HG03439 (cell line): ENCODE measurements at regions not wholly inside any gene's neighbourhood (a gene's known extent, or its start where the extent isn't known, plus 50 kb on each side); places are given as distances from the start of the nearest gene placed in this dataset.
"Not testable (repeated sequence)": the region's sequence is repeated elsewhere in the genome, so short reads cannot be mapped to it uniquely, and the experiment has no call there.

Source experiments
- ATAC-seq: cut with Tn5 transposase; IDR thresholded peaks from one replicate; pipeline ENCODE4 v1.9.1; 2021; ENCODE audit warnings: mild to moderate bottlenecking, moderate library complexity; ENCODE audit not compliant: unreplicated experiment

- ATAC-seq: no peak
Measured at GRCh38 chr3:35849496-35849895, 210.2 kb downstream of the ARPP21 start.

DNA sequence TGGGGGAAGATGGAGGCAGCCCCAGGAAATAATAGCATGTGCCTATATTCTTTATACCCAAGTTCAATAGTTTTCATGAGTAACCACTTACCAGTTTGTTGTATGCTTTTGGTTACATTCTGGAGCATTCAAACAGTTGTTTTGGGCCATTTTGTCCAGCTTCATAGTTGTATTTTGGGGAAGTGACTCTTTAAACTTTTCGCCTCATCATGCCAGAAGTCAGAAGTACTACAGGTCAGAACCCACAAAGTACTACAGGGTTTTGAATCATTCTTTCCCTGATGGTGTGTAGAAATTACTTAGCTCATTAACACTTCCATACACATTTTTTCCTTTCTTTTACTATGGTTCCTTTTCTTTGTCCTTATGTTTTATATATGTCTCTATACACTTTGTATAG is 210.6 kb downstream of the ARPP21 start:
- no peak for ATAC-seq

GRCh38 chr3:35857004-35857403 is 217.7 kb downstream of the ARPP21 start:
- ATAC-seq: peak; percentile 77

DNA sequence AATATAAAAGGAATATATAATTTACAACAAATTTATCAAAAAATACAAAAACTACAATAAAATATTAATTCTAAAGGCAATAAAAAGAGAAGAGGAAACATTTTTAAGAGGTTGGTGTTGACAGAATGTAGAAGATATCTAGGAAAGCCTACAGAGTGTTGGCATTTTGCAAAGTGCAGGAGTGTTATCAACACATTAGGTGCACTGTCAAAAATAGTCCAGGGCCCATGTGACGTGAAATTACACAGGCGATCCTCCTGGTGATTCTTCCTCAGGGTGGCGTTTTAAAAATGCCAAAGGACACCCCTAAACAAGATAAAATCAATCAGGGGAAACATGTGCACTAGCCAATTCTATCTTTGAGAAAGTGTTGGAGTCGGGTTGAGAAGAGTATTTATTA is 222.7 kb downstream of the ARPP21 start:
- ATAC-seq: no peak

- ATAC-seq: no peak
Measured at GRCh38 chr3:35864871-35865270, 225.5 kb downstream of the ARPP21 start.

DNA sequence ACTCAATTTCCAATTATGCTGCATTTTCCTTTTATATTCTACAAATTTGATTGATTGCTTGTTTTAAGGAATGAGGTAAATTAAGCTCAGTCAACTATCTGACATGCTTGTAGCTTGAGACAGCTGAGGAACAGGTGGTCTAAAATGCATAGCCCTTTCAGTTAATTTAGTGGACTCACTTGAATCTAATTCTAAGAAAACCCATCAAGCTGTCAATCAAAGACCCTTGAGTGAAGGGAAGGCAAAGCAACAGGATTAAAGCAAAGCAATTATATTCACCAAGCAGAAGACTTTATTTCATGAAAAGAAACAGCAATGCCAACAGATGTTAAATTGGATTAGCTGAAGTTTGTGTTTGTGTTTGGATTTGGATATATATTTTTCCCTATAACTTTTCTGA is 228.5 kb downstream of the ARPP21 start:
- ATAC-seq: no peak

DNA sequence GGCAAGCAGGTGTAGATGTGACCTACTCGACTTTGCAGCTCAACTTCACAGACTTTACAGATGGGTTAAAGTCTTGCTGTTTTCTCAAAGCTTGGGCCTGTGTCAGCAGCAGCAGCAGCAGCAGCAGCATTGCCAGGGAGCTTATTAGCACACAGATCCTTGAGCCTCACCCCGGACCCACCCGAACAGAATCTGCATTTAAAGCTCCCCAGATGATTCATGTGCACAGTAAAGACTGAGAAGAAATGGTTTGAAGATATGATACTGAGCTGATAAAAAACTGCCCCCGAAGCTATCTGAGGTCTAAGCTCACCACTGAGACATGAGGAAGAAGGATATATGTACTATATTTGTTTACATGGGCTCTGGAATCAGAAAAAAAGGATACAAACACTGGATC is 231.7 kb downstream of the ARPP21 start:
- ATAC-seq: no peak

DNA sequence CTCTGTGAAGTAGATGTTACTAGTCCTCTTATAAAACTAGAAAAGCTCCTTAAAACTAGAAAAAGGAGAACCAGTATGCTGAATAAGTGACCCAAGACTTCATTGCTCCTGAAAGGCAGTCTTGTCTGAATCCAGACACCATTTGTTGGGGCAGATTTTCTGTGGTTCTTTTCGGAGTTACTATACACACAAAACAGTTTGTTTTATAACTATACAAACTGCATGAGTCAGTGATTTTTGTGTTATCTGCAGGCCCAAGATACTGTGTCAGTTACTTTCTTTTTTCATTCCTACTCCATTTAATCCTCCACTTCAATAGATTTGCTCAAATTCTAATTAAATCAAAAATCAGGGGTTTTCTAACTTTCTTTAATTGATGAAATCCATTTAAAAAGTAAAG is 244.6 kb downstream of the ARPP21 start:
- ATAC-seq: no peak

GRCh38 chr3:35894735-35895134 is 255.4 kb downstream of the ARPP21 start:
- ATAC-seq: no peak

DNA sequence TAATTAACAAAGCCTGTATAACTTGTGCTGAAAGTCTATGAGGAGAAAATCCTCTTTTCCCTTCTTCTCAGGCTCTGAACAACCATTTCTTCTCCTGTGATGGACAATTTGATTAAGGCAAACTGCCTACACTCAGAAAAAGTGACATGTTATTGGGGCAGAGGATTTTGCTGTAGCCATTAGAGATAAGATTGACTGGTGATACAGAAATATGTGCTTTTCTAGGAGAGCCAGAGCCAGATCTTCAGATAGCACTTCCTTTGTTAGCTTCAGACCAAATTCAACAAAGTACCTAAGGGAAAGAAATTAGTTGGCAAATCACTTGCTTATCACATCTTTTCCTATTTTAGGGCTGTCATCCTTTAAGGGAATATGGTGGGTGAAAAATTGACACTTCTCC is 259.9 kb downstream of the ARPP21 start:
- no peak for ATAC-seq

- no peak for ATAC-seq
Measured at GRCh38 chr3:35900079-35900478, 260.8 kb downstream of the ARPP21 start.

DNA sequence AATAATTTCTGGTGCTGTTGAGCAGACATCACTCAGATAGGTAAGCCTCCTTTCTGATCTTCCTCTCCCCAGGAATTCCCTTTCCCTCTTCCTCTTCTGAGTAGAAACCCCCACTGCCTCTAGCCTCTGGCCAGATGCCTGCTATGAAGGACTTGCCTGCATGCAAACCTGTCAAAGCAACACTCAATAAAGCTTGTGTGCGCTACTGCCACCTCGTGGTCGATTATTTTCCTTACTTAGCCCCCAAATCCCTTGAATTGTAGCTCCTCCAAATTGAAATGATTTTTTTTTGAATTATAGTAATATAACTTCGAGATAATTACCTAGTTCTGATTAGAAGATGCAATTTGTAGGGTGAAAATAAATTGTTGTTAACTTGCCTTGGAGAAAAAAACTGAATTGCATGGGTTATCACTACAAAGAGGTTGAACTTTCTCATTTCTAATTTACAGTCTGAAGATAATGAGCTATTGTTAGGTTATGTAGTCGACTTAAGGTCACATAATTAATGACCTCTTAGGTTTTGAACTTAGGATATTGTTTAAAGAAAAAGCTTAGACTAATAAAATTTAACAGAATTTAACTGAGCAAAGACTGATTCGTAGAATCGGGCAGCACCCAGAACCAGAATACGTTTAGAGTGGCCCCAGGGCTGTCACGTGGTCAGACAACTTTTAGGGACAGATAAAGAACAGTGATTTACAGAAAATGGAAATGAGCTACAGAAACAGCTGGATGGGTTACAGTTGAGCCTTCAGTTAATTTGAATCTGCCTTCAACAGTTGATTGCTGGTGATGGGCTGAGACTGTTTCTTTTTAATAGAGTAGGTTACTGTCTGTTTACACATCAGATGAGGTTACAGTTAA is 269.3 kb downstream of the ARPP21 start:
- ATAC-seq: peak; percentile 84

DNA sequence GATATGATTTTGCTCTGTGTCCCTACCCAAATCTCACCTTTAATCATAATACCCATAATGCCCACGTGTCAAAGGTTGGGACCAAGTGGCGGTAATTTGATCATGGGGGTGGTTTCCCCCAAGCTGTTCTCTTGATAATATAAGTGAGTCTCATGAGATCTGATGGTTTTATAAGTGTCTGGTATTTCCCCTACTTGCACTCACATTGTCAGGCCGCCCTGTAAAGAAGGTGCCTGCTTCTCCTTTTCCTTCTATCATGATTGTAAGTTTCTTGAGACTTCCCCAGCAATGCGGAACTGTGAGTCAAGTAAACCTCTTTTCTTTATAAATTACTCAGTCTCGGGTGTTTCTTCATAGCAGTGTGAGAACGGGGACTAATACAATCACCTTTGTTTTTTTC is 279.8 kb downstream of the ARPP21 start:
- no peak for ATAC-seq

- ATAC-seq: no peak
Measured at GRCh38 chr3:35921718-35922117, 282.4 kb downstream of the ARPP21 start.

DNA sequence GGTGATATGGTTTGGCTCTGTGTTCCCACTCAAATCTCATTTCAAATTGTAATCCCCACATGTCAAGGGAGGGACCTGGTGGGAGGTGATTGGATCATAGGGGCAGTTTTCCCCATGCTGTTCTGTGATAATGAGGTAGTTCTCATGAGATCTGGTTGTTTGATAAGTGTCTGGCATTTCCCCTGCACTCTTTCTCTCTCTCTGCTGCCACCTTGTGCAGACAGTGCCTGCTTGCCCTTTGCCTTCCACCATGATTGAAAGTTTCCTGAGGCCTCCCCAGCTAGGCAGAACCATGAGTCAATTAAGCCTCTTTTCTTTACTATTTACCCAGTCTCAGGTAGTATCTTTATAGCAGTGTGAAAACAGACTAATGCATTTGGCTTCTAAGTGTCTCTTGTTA is 284.7 kb downstream of the ARPP21 start:
- ATAC-seq: not testable (repeated sequence)

- no peak for ATAC-seq
Measured at GRCh38 chr3:35927441-35927840, 288.1 kb downstream of the ARPP21 start.

DNA sequence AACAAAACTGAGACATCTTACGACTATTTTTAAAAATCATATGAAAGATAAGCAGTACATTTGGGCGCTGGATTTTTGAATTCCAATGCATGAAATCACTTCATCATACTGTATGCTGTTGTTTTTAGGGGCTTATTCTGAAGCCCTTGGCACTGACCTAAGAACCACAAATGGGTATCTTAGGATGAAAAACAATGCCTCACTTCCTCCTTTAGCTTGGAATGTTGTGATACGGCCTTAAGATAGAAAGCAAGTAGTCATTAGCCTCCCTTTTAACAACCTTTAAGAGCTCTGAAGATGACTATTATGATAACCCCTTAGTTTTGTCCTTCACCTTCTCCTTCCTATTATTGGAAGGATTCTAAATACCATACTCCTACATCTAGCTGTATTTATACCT is 289.8 kb downstream of the ARPP21 start:
- ATAC-seq: no peak

DNA sequence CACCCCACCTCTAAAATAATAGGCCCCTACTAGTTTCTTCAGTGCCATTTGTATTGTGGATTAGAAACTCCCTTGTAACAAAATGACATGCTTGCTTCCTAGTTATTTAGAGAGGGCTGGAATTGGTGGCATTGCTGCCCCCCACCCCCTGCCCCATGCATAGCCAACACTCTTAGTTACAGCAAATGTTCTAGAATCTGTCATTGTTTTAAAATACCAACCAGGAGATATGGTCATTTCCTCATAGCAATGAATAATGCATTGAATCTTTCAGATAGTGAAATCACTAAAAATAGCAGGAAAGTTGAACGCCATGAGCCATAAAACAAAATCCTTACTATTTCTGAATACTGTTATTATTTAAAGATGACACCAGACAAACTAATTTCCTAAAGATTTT is 292.5 kb downstream of the ARPP21 start:
- no peak for ATAC-seq

DNA sequence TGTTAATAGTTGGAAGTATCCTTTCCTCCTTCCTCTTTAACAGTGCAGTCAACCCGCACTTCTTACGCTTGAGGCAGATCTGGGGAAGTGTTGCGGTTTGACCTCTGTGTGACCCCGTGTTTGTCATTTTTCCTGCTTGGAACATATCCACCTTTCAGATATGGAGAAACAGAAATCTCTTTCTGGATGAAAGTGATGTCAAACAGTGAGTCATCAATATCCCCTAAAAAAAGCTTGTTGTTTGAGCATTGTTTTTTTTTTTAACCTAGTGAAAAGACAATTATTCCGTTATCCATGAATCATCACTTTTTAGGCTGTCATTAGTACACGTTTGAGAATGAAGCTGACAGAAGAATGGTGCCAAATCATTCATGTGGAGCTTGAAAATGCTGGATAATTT is 293.7 kb downstream of the ARPP21 start:
- ATAC-seq: no peak

DNA sequence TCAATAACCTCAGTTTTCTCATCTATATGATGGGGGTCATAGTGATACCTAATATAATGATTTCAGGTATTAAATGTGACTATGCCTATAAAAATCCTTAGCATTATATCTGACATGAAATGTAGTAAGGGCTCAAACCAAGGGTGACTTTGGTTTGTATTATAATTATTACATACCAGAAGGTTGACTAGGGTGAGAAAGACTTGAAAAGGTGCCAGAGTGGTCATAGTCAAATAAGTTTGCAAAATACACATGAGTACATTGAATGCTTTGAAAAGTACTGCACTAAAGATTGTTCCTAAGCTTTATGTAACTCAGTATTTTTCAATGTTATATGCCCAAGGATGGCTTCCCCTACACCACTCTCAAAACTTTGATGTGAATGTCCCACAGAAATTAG is 297.2 kb downstream of the ARPP21 start:
- ATAC-seq: no peak

- no peak for ATAC-seq
Measured at GRCh38 chr3:35944926-35945710, 305.8 kb downstream of the ARPP21 start.
